HG03469 (cell line): ENCODE measurements at regions not wholly inside any gene's neighbourhood (a gene's known extent, or its start where the extent isn't known, plus 50 kb on each side); places are given as distances from the start of the nearest gene placed in this dataset.
"Not testable (repeated sequence)": the region's sequence is repeated elsewhere in the genome, so short reads cannot be mapped to it uniquely, and the experiment has no call there.

Experiments
- ATAC-seq: cut with Tn5 transposase; IDR thresholded peaks from one replicate; pipeline ENCODE4 v1.9.1; 2021; ENCODE audit warnings: mild to moderate bottlenecking, moderate library complexity, moderate number of reproducible peaks; ENCODE audit not compliant: unreplicated experiment

DNA sequence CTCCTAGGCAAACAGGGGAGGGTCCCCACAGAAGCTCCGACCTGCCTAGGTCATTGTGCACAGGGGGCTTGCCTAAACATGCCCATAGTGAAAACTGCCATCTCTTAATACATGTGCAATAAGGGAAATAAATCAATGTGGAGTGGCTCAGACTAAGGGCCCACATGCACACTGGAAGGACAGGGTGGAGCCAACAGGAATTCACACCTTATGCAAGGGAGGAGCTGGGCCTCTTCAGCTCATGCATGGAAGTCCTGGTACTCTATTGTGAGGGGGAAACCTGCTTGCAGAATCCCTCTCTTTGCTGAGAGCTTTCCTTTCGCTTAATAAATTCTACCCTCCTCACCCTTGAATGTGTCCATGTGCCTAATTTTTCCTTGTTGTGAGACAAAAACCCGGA lies 815.8 kb downstream of the EFNA5 start:
- no peak for ATAC-seq

- no peak for ATAC-seq
Observed at GRCh38 chr5:106854105-106854687, 816.5 kb downstream of the EFNA5 start.

DNA sequence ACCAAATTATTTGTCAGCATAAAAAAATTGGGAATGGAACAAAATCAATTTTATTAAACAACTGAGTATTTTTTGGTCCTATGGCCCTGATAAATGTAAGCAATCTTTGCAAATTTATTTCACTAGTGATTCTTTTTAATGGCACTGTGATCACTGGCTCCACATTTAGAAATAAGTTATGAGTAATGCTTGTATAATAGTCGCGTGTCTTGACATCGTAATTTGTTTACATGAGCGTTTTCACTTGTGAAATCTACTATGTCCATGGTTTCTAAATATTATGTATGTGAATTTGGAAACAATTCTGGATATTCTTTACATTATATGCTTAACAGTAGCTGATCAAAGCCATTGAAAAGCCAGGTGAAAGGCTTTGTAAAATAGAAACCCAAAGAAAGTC lies 817.5 kb downstream of the EFNA5 start:
- no peak for ATAC-seq

- ATAC-seq = no peak
Observed at GRCh38 chr5:106849266-106849665, 821.5 kb downstream of the EFNA5 start.

GRCh38 chr5:106843812-106844416 lies 826.8 kb downstream of the EFNA5 start:
- ATAC-seq = no peak

GRCh38 chr5:106833517-106833916 lies 837.2 kb downstream of the EFNA5 start:
- no peak for ATAC-seq

GRCh38 chr5:106827061-106827460 lies 843.7 kb downstream of the EFNA5 start:
- ATAC-seq = no peak

GRCh38 chr5:106825374-106825773 lies 845.4 kb downstream of the EFNA5 start:
- no peak for ATAC-seq

GRCh38 chr5:106822851-106823250 lies 847.9 kb downstream of the EFNA5 start:
- no peak for ATAC-seq

DNA sequence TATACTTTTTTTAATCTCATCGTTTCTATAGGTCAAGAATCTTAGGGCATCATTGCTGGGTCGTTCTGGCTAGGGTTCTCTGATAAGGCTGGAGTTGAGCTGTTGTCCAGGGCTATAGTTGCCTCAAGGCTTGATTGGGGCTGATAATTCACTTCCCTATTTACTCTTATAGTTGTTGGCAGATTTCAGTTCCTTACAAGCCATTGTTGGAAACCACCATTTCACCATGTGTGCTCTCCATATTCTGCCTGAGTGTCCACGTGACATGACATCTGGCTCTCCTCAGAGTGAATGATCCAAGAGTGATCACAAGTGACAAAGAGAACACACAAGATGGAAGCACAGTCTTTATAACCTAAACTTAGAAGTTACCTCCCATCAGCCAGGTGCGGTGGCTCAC lies 852.2 kb downstream of the EFNA5 start:
- no peak for ATAC-seq

DNA sequence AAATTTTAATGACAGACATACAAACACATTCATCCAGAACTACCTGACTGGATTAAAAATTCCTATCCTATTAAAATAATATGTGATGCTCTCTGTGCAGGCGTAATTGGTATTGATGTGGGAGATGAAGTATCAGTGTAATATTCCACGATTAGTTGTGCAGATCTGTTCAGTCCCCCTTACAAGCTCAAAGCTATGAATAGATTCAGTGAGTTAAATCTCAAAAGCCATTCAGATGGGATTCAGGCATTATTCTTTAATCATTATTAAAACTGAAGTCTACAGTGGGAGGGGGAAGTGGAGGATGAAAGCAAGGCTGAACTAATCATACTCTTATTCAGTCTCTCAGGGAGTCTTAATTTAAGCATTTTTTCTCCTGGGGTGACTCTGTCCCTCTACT lies 855.8 kb downstream of the EFNA5 start:
- ATAC-seq = no peak

DNA sequence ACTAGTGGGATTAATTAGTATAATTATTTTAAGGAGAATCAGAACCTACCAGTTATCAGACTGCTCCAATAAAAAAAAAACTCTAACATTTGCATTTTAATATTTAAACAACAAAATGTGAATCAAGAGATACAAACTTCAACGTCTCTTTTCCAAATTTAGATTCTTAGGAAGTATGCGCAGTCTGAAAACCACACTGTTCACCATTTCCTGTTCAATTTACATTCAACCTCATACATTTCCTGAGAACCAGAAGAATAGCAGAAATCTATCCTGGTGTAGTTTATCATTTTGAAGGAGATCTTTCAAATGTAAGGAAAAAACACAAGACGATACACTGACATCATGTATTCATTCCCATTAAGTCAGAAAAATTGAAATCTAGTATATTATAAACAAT lies 869.2 kb downstream of the EFNA5 start:
- no peak for ATAC-seq

- no peak for ATAC-seq
Observed at GRCh38 chr5:106797996-106798395, 872.7 kb downstream of the EFNA5 start.

- no peak for ATAC-seq
Observed at GRCh38 chr5:106796081-106796480, 874.7 kb downstream of the EFNA5 start.

DNA sequence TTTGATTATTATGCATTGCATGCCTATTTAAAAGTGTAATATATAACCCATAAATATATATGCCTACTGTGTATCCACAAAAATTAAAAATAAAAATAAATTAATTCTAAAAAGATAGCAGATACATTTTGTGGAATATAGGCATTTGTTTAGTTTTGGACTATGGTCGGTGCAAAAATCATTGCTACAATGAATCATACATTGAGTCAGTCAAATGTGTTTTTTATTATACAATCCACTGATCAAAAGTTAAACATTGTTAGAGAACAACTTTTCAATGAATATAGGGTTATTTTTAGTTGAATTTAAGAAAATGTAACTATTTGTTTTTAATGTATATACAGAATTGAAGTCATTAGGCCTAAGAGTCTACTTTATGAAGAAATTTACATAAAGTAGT lies 885.9 kb downstream of the EFNA5 start:
- ATAC-seq = no peak

GRCh38 chr5:106780355-106780754 lies 890.4 kb downstream of the EFNA5 start:
- no peak for ATAC-seq

DNA sequence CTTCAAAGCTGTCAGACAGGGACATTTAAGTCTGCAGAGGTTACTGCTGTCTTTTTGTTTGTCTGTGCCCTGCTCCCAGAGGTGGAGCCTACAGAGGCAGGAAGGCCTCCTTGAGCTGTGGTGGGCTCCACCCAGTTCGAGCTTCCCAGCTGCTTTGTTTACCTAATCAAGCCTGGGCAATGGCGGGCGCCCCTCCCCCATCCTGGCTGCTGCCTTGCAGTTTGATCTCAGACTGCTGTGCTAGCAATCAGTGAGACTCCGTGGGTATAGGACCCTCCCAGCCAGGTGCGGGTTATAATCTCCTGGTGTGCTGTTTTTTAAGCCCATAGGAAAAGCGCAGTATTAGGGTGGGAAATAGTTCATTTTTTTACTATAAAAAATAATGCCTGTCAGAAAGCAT lies 894.2 kb downstream of the EFNA5 start:
- ATAC-seq = not testable (repeated sequence)

- no peak for ATAC-seq
Observed at GRCh38 chr5:106768392-106768791, 902.3 kb downstream of the EFNA5 start.

DNA sequence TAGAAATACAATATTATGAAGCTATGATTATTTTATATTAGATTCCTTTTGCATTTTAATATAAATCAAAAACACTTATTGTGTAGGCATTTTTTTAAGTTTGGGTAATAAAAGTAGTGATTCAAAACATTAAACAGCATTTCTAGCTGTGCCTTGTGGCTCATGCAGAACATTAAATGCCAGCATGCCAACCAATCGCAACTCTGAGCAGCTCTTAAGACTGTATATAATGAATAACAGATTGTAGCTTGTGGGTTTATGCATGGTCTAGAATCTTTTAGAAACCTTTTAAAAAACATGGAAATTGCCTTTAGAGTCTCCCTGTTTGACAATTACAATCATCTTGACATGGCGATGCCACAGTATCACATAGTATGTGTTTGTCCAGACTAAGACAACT lies 903.8 kb downstream of the EFNA5 start:
- ATAC-seq = no peak

DNA sequence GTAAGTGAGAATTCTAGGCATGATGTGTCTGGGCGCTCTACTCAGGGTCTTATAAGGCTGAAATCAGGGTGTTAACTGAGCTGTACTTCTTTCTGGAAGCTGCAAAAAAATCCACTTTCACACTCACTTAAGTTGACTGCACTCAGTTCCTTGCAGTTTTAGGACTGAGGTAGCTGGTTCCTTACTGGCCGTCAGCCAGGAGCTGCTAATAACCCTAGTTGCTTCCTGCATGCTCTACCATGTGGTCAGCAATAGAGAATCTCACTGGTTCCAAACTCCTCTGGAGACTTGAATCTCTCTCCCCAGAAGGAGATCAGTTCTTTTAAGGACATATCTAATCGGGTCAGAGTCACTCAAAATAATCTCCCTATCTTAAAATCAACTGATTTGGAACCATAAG lies 911.2 kb downstream of the EFNA5 start:
- no peak for ATAC-seq

- ATAC-seq = no peak
Observed at GRCh38 chr5:106759152-106759551, 911.6 kb downstream of the EFNA5 start.

- ATAC-seq = no peak
Observed at GRCh38 chr5:106757672-106758071, 913.1 kb downstream of the EFNA5 start.

- ATAC-seq = no peak
Observed at GRCh38 chr5:106755789-106756188, 914.9 kb downstream of the EFNA5 start.
